Fibroblast of pulmonary artery (primary cell): ENCODE measurements at regions not wholly inside any gene's neighbourhood (a gene's known extent, or its start where the extent isn't known, plus 50 kb on each side); places are given as distances from the start of the nearest gene placed in this dataset.

Experiments used
- DNase-seq: peaks from one replicate; pipeline ENCODE4 v3.0.0-alpha.2; 2010; ENCODE audit warnings: low read depth
- H3K4me3 ChIP-seq: replicated peaks from 2 replicates; pipeline ENCODE4 v1.5.1; 2011; ENCODE audit warnings: low read depth, mild to moderate bottlenecking, control low read depth, low read length, moderate library complexity
- CTCF ChIP-seq: IDR thresholded peaks from 2 replicates; pipeline ENCODE4 v1.5.1; 2011; ENCODE audit warnings: mild to moderate bottlenecking, control low read depth, low read length, inconsistent platforms; ENCODE audit errors: missing control alignments

GRCh38 chr7:39808796-39809481, 141.1 kb upstream of the CDK13 start:
- TF ChIP-seq CTCF = no peak
- no peak for DNase-seq
- H3K4me3 ChIP-seq = no peak overlapping the region

- no peak for DNase-seq
- no peak for TF ChIP-seq CTCF
- no peak overlapping the region for H3K4me3 ChIP-seq
Observed at GRCh38 chr7:39810204-39810642, 139.8 kb upstream of the CDK13 start.

- no peak for DNase-seq
- no peak for TF ChIP-seq CTCF
- no peak overlapping the region for H3K4me3 ChIP-seq
Observed at GRCh38 chr7:39810710-39811109, 139.3 kb upstream of the CDK13 start.

- no peak for TF ChIP-seq CTCF
- peak; percentile 33 for DNase-seq
- H3K4me3 ChIP-seq = no peak overlapping the region
Observed at GRCh38 chr7:39811161-39811614, 138.9 kb upstream of the CDK13 start.

GRCh38 chr7:39816462-39817060, 133.5 kb upstream of the CDK13 start:
- no peak for DNase-seq
- no peak for TF ChIP-seq CTCF
- H3K4me3 ChIP-seq = no peak overlapping the region

GRCh38 chr7:39819514-39819913, 130.5 kb upstream of the CDK13 start:
- no peak for DNase-seq
- no peak for TF ChIP-seq CTCF
- no peak overlapping the region for H3K4me3 ChIP-seq
